ENCODE measurements at regions not wholly inside any gene's neighbourhood (a gene's known extent, or its start where the extent isn't known, plus 50 kb on each side); places are given as distances from the start of the nearest gene placed in this dataset.
A peak's percentile ranks its signal among the peaks of the same experiment; 100 is the strongest.

GRCh38 chr12:127253797-127254327 lies 1013.1 kb upstream of the TMEM132C start:
- DNase-seq (ENCODE audit: low read depth in 2 of 2) = no peak

- DNase-seq (ENCODE audit: low read depth in 2 of 2) = no peak
These were observed 1012.5 kb upstream of the TMEM132C start for GRCh38 chr12:127254420-127254955.

GRCh38 chr12:127257366-127257935 lies 1009.5 kb upstream of the TMEM132C start:
- no peak for DNase-seq (ENCODE audit: low read depth in 2 of 2)

GRCh38 chr12:127260531-127260930 lies 1006.4 kb upstream of the TMEM132C start:
- no peak for DNase-seq (ENCODE audit: low read depth in 2 of 2)

- no peak for DNase-seq (ENCODE audit: low read depth in 2 of 2)
These were observed 1006.0 kb upstream of the TMEM132C start for GRCh38 chr12:127260999-127261398.

- DNase-seq (ENCODE audit: low read depth in 2 of 2) = no peak
These were observed 1004.4 kb upstream of the TMEM132C start for GRCh38 chr12:127262615-127263014.

- DNase-seq (ENCODE audit: low read depth in 2 of 2) = no peak
These were observed 1003.3 kb upstream of the TMEM132C start for GRCh38 chr12:127263621-127264020.

GRCh38 chr12:127267128-127267527 lies 999.8 kb upstream of the TMEM132C start:
- no peak for DNase-seq (ENCODE audit: low read depth in 2 of 2)

GRCh38 chr12:127268213-127268612 lies 998.8 kb upstream of the TMEM132C start:
- no peak for DNase-seq (ENCODE audit: low read depth in 2 of 2)

- no peak for DNase-seq (ENCODE audit: low read depth in 2 of 2)
These were observed 998.1 kb upstream of the TMEM132C start for GRCh38 chr12:127268706-127269425.

GRCh38 chr12:127270193-127270592 lies 996.8 kb upstream of the TMEM132C start:
- DNase-seq (ENCODE audit: low read depth in 2 of 2) = no peak

GRCh38 chr12:127271776-127272175 lies 995.2 kb upstream of the TMEM132C start:
- DNase-seq (ENCODE audit: low read depth in 2 of 2) = no peak

- DNase-seq (ENCODE audit: low read depth in 2 of 2) = no peak
These were observed 994.1 kb upstream of the TMEM132C start for GRCh38 chr12:127272864-127273263.

GRCh38 chr12:127273626-127274025 lies 993.3 kb upstream of the TMEM132C start:
- no peak for DNase-seq (ENCODE audit: low read depth in 2 of 2)

- no peak for DNase-seq (ENCODE audit: low read depth in 2 of 2)
These were observed 991.6 kb upstream of the TMEM132C start for GRCh38 chr12:127275416-127275815.

GRCh38 chr12:127277882-127278281 lies 989.1 kb upstream of the TMEM132C start:
- no peak for DNase-seq (ENCODE audit: low read depth in 2 of 2)

- no peak for DNase-seq (ENCODE audit: low read depth in 2 of 2)
These were observed 988.6 kb upstream of the TMEM132C start for GRCh38 chr12:127278351-127278750.

GRCh38 chr12:127280393-127281275 lies 986.3 kb upstream of the TMEM132C start:
- DNase-seq (ENCODE audit: low read depth in 2 of 2) = peak; percentile 15 to 51

- no peak for DNase-seq (ENCODE audit: low read depth in 2 of 2)
These were observed 984.0 kb upstream of the TMEM132C start for GRCh38 chr12:127282786-127283565.

GRCh38 chr12:127284021-127284420 lies 982.9 kb upstream of the TMEM132C start:
- DNase-seq (ENCODE audit: low read depth in 2 of 2) = no peak

GRCh38 chr12:127284870-127285431 lies 982.0 kb upstream of the TMEM132C start:
- no peak for DNase-seq (ENCODE audit: low read depth in 2 of 2)
